ENCODE measurements at regions not wholly inside any gene's neighbourhood (a gene's known extent, or its start where the extent isn't known, plus 50 kb on each side); places are given as distances from the start of the nearest gene placed in this dataset.
"Not testable (repeated sequence)": the region's sequence is repeated elsewhere in the genome, so short reads cannot be mapped to it uniquely, and the experiment has no call there.

DNA sequence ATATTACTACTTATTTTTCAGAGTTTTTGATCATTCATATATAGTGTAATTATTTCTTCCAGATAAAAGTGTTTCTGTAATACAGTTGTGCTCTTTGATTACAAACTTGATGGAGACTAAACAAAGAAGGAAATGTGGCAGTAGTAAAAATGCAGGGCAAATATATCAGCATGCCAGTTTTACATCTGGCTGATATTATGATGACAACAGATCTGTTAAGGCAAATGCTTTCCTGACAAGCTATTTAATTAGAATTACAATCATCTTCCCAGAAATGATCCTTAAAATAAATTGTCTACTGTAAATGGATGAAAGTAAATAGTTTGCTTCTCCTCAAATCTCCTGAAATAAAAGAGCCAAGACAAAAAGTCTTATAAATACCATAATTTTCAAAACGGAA is 1659.8 kb downstream of the BRINP3 start:
- Histone ChIP-seq H3K27me3 (no peaks in the 10 kb centered on the region), H3K36me3 (no peaks in the 10 kb centered on the region), H3K4me1 (no peaks in the 10 kb centered on the region), H3K9me3 (0 out of 2 replicates have a peak, but pooled peaks cover 2% of the 10 kb centered on the region), H3K4me2 (no peak overlapping the region), H3K27ac (no peak overlapping the region), H4K20me1 (no peaks in the 10 kb centered on the region), H3K4me3 (no peak overlapping the region), H3K9ac (no peak overlapping the region)
- no peak for TF ChIP-seq Cebpa-rat (IDR thresholded peaks at IDR 0.05)

DNA sequence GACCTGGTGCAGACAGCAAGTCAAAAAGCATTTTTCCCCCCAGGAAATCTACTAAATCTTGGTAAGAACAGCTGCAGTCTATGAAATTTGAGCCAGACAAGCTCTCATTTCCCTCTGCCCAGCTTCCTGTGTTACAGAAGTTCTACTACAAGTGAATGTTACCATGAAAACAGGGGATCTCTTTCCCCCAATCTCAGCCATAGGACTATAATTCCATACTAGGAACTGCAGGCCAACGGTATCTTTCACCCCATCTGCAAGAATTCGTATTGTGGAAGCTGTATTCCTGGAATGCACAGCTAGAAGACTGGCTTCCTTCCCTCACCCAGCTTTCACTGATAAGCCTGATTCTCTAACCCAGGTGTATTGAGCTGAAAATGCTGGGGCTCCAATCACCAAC is 1655.4 kb downstream of the BRINP3 start:
- Histone ChIP-seq H4K20me1 (no peaks in the 10 kb centered on the region), H3K4me1 (no peaks in the 10 kb centered on the region), H3K27ac (no peak overlapping the region), H3K9me3 (no peaks in the 10 kb centered on the region), H3K27me3 (no peaks in the 10 kb centered on the region), H3K4me2 (no peak overlapping the region), H3K4me3 (no peak overlapping the region), H3K9ac (no peak overlapping the region), H3K36me3 (no peaks in the 10 kb centered on the region)
- TF ChIP-seq Cebpa-rat (IDR thresholded peaks at IDR 0.05): no peak

DNA sequence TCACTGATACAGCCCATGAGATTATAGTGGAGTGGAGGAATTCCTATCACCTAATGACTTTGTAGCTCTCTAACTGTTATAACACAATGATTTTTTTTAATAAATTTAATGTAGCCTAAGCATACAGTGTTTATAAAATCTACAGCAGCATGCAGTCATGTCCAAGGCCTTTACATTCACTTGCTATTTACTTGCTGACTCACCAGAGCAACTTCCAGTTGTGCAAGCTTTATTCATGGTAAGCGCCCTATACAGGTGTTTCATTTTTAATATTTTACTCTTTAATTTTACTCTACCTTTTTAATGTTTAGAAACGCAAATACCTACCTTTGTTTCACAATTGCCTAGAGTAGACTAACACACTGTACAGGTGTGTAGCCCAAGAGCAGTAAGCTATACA is 1652.2 kb downstream of the BRINP3 start:
- H3K27me3 ChIP-seq: no peaks in the 10 kb centered on the region
- H3K9ac ChIP-seq: no peak overlapping the region
- H3K9me3 ChIP-seq: no peaks in the 10 kb centered on the region
- H3K4me3 ChIP-seq: no peak overlapping the region
- H3K27ac ChIP-seq: no peak overlapping the region
- H3K4me2 ChIP-seq: no peak overlapping the region
- H3K4me1 ChIP-seq: no peaks in the 10 kb centered on the region
- no peak for TF ChIP-seq Cebpa-rat (IDR thresholded peaks at IDR 0.05)
- no peaks in the 10 kb centered on the region for H3K36me3 ChIP-seq
- H4K20me1 ChIP-seq: no peaks in the 10 kb centered on the region

DNA sequence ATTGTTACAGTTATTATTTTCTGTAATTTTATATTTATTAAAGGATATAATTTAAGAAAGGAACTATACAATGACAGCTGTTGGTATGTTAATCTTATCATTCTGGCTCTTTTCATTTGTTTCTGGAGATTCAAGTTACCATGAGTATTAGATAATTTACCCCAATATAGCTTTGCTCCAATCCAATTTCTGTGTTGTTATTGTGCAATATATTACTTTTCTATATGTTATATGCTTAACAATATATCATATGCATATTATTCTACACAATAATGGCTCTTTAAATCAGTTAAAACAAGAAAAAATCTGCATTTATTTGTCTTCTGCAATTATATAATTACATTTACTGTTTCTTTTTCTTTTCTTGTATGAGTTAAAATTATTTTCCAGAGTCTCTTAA is 1650.9 kb downstream of the BRINP3 start:
- no peaks in the 10 kb centered on the region for H4K20me1 ChIP-seq
- no peak overlapping the region for H3K4me2 ChIP-seq
- no peaks in the 10 kb centered on the region for H3K36me3 ChIP-seq
- H3K9me3 ChIP-seq: no peaks in the 10 kb centered on the region
- no peaks in the 10 kb centered on the region for H3K4me1 ChIP-seq
- no peak overlapping the region for H3K9ac ChIP-seq
- no peak overlapping the region for H3K4me3 ChIP-seq
- H3K27ac ChIP-seq: no peak overlapping the region
- no peak for TF ChIP-seq Cebpa-rat (IDR thresholded peaks at IDR 0.05)
- no peaks in the 10 kb centered on the region for H3K27me3 ChIP-seq

DNA sequence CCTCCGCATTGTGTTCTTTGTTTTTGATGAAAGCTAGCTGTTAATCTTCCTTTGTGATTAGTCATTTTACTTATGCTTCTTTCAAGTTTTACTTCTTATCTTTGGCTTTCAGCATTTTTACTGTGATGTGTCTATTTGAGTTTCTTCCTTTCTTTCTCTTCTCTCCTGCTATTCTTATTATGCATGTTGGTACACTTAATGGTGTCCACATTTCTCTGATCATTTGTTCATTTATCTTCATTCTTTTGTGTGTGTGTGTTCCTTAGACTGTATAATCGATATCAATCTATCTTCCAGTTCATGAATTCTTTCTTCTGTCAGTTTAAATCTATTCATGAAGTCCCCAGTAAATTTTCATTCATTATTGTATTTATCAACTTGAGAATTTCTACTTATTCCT is 1650.3 kb downstream of the BRINP3 start:
- Histone ChIP-seq H4K20me1 (no peaks in the 10 kb centered on the region), H3K27me3 (no peaks in the 10 kb centered on the region), H3K4me3 (no peak overlapping the region), H3K4me2 (no peak overlapping the region), H3K27ac (no peak overlapping the region), H3K36me3 (no peaks in the 10 kb centered on the region), H3K4me1 (no peaks in the 10 kb centered on the region), H3K9ac (no peak overlapping the region), H3K9me3 (no peaks in the 10 kb centered on the region)
- TF ChIP-seq Cebpa-rat (IDR thresholded peaks at IDR 0.05): no peak

DNA sequence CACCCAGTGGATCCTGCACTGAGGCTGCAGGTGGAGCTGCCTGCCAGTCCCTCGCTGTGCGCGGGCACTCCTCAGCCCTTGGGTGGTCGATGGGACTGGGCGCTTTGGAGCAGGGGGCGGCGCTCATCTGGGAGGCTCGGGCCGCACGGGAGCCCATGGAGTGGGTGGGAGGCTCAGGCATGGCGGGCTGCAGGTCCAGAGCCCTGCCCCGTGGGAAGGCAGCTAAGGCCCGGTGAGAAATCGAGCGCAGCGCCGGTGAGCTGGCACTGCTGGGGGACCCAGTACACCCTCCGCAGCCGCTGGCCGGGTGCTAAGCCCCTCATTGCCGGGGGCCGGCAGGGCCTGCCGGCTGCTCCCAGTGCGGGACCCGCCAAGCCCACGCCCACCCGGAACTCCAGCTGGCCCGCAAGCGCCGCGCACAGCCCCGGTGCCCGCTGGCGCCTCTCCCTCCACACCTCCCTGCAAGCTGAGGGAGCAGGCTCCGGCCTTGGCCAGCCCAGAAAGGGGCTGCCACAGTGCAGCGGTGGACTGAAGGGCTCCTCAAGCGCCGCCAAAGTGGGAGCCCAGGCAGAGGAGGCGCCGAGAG is 1636.5 kb downstream of the BRINP3 start:
- not testable (repeated sequence) for H3K36me3 ChIP-seq, H3K9ac ChIP-seq, H4K20me1 ChIP-seq, H3K27ac ChIP-seq, H3K4me3 ChIP-seq, H3K4me1 ChIP-seq, H3K4me2 ChIP-seq, H3K27me3 ChIP-seq
- peaks cover 11% of the 10 kb centered on the region for H3K9me3 ChIP-seq

DNA sequence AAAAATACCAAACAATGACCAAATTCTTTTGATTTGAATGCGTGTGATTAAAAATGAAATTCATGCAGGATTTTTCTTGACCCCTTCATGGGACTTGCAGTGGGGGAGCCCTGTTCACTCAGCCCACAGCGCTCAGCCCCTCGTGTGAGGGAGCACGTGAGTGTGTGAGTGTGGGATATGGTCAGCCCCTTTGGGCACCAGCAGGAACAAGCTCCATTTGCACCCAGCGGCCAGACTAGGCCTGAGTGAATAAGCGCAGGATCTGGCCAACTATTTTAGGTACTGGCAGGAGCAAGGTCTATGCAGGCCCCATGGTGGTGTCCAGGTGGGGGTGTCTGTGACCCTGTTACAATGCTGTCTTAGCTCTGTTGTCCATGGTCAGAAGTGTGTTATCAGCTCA is 1631.2 kb downstream of the BRINP3 start:
- H3K4me3 ChIP-seq: no peak overlapping the region
- no peaks in the 10 kb centered on the region for H3K36me3 ChIP-seq
- H3K27ac ChIP-seq: no peak overlapping the region
- H3K27me3 ChIP-seq: no peaks in the 10 kb centered on the region
- no peak for TF ChIP-seq Cebpa-rat (IDR thresholded peaks at IDR 0.05)
- H3K4me2 ChIP-seq: no peak overlapping the region
- H3K4me1 ChIP-seq: no peaks in the 10 kb centered on the region
- H3K9ac ChIP-seq: no peak overlapping the region
- H3K9me3 ChIP-seq: peaks cover under 1% of the 10 kb centered on the region; the same call in 1 of the 2 replicates
- H4K20me1 ChIP-seq: no peaks in the 10 kb centered on the region

DNA sequence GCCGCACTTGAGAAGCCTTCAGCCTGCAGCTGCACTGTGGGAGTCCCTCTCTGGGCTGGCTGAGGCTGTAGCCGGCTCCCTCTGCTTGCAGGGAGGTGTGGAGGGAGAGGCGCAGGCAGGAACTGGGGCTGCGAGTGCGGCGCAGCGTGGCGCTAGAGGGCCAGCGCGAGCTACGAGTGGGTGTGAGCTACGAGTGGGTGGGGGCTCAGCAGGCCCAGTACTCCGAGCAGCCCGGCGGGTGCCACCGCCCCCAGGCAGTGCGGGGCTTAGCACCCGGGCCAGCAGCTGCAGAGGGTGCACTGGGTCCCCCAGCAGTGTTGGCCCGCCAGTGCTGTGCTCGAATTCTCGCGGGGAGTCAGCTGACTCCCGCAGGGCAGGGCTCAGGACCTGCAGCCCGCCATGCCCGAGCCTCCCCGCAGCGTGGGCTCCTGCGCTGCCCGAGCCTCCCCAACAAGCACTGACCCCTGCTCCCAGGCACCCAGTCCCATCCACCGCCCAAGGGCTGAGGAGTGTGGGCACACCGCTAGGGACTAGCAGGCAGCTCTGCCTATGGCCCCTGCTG is 1620.1 kb downstream of the BRINP3 start:
- no peaks in the 10 kb centered on the region for H3K36me3 ChIP-seq
- H4K20me1 ChIP-seq: no peaks in the 10 kb centered on the region
- TF ChIP-seq Cebpa-rat (IDR thresholded peaks at IDR 0.05): no peak
- H3K4me2 ChIP-seq: no peak overlapping the region
- no peaks in the 10 kb centered on the region for H3K27me3 ChIP-seq
- H3K4me1 ChIP-seq: no peaks in the 10 kb centered on the region
- no peak overlapping the region for H3K27ac ChIP-seq
- no peak overlapping the region for H3K9ac ChIP-seq
- H3K9me3 ChIP-seq: peaks cover 15% of the 10 kb centered on the region
- no peak overlapping the region for H3K4me3 ChIP-seq

DNA sequence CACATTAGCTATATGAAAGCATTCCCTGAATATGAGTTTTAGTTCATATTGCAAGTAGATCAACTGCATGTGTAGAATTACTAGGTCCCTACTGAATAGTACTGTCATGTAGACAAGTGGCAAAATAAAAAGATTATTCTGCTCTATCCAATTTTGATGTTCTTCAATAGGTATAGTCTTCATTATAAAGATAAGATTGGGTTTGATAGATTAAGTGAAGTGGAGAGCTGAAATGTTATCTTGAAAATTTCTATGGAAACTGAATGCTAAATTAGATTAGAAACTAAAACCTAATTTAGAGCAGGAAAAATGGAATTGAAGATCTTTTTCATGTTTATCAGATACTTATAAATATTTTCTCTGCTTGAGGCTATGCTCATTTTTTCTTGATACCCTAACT is 1610.0 kb downstream of the BRINP3 start:
- Histone ChIP-seq H3K27me3 (no peaks in the 10 kb centered on the region), H3K4me2 (no peak overlapping the region), H3K9ac (no peak overlapping the region), H3K4me1 (no peaks in the 10 kb centered on the region), H3K4me3 (no peak overlapping the region), H3K36me3 (no peaks in the 10 kb centered on the region), H3K27ac (no peak overlapping the region), H4K20me1 (no peaks in the 10 kb centered on the region), H3K9me3 (no peaks in the 10 kb centered on the region)
- no peak for TF ChIP-seq Cebpa-rat (IDR thresholded peaks at IDR 0.05)

DNA sequence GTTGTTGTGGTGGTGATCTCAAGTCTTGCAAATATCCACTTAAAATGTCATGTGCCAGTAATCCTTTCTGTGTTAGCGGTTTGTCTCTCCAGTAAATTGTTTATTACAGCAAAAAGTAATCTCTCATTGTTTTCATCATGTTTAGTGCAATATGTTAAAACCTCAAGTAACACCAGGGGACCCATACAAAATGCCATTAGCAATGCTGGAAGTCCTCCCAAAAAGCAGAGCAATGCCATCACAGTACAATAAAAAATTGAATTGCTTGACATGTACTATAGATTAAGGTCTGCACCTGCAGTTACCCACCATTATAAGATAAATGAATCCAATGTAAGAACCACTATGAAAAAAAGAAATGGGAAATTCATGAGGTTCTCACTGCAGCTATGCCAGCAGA is 1606.5 kb downstream of the BRINP3 start:
- Histone ChIP-seq H3K27ac (no peak overlapping the region), H3K27me3 (no peaks in the 10 kb centered on the region), H3K4me1 (no peaks in the 10 kb centered on the region), H4K20me1 (no peaks in the 10 kb centered on the region), H3K9ac (no peak overlapping the region), H3K9me3 (no peaks in the 10 kb centered on the region), H3K36me3 (no peaks in the 10 kb centered on the region), H3K4me3 (no peak overlapping the region), H3K4me2 (no peak overlapping the region)
- no peak for TF ChIP-seq Cebpa-rat (IDR thresholded peaks at IDR 0.05)

DNA sequence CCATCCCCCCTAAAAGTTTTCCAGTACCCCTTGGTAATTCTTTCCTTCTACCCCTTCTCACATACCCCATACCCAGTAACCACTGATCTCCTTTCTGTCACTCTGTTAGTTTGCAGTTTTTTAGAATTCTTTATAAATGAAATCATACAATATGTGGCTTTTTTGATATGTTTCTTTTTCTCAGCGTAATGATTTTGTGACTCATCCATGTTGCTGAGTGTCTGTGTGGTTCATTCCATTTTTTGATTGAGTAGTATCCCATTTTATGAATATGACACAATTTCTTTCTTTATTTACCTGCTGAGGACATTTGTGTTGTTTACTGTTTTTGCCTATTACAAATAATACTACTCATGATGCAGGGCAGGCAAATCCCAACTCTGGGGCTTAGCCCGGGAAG is 1605.3 kb downstream of the BRINP3 start:
- no peak for TF ChIP-seq Cebpa-rat (IDR thresholded peaks at IDR 0.05)
- no peak overlapping the region for H3K9ac ChIP-seq
- H3K4me3 ChIP-seq: no peak overlapping the region
- no peaks in the 10 kb centered on the region for H3K4me1 ChIP-seq
- H3K27ac ChIP-seq: no peak overlapping the region
- no peaks in the 10 kb centered on the region for H3K36me3 ChIP-seq
- no peaks in the 10 kb centered on the region for H3K27me3 ChIP-seq
- no peaks in the 10 kb centered on the region for H3K9me3 ChIP-seq
- H3K4me2 ChIP-seq: no peak overlapping the region
- H4K20me1 ChIP-seq: no peaks in the 10 kb centered on the region

All from BLaER1 (cell line).